Heart right ventricle (tissue), 16 donors: ENCODE measurements at regions not wholly inside any gene's neighbourhood (a gene's known extent, or its start where the extent isn't known, plus 50 kb on each side); places are given as distances from the start of the nearest gene placed in this dataset.

Experiments used
- ATAC-seq, 8 donors: fragments of 200-7000 bp; cut with Tn5 transposase; one replicate each; pipeline ENCODE4 v1.9.1; 2020; ENCODE audit warnings: mild to moderate bottlenecking in 8 of 8, moderate library complexity in 8 of 8, moderate number of reproducible peaks in 1 of 8
- DNase-seq, 2 donors: peaks; one replicate each; pipeline ENCODE4 v3.0.0-alpha.2; 2020
- H3K27ac ChIP-seq, 10 donors: fragments of 200-600 bp; sonication (generic) in 2 of 10; one replicate each; pipeline versions ENCODE4 v1.5.0 to v1.8.0; 2020 to 2022; ENCODE audit warnings: mild to moderate bottlenecking in 3 of 10
- H3K27me3 ChIP-seq, 7 donors: fragments of 200-600 bp; one replicate each; pipeline ENCODE4 v1.8.0; 2021 to 2022; ENCODE audit warnings: mild to moderate bottlenecking in 2 of 7
- H3K36me3 ChIP-seq, 9 donors: fragments of 200-600 bp; sonication (generic) in 1 of 9; one replicate each; pipeline versions ENCODE4 v1.5.0 to v1.8.0; 2020 to 2022; ENCODE audit warnings: mild to moderate bottlenecking in 2 of 9
- H3K4me1 ChIP-seq, 9 donors: fragments of 200-600 bp; sonication (generic) in 1 of 9; one replicate each; pipeline versions ENCODE4 v1.5.0 to v1.8.0; 2020 to 2022; ENCODE audit warnings: mild to moderate bottlenecking in 4 of 9
- H3K4me3 ChIP-seq, 10 donors: fragments of 200-600 bp; sonication (generic) in 2 of 10; one replicate each; pipeline versions ENCODE4 v1.5.0 to v1.8.0; 2020 to 2022; ENCODE audit warnings: mild to moderate bottlenecking in 7 of 10, moderate library complexity in 2 of 10
- H3K9me3 ChIP-seq, 11 donors: fragments of 200-600 bp in 10 of 11; sonication (generic) in 2 of 11; one replicate each; pipeline versions ENCODE4 v1.5.0 to v1.8.0; 2013 to 2022; ENCODE audit warnings: mild to moderate bottlenecking in 2 of 11, control low read depth in 1 of 11, moderate library complexity in 1 of 11
- WGBS, 2 donors: extraction: QIAGEN DNeasy Blood & Tissue Kit; methylation state at CpG; one replicate each; pipeline ENCODE4 v1.1.7; 2013; ENCODE audit warnings: inconsistent platforms in 1 of 2; 5-methylcytosine and 5-hydroxymethylcytosine counted together
- intact Hi-C, 10 donors: fragments of 100-400 bp; cut with DNase I; formaldehyde crosslinking; loops; one replicate each; pipeline versions ENCODE4 v1.11.1 to v1.14.2; 2022
- TF ChIP-seq, protein P1 (sequence below), 9 donors: fragments of 200-600 bp; sonication (generic) in 2 of 9; IDR thresholded peaks; one replicate each; pipeline versions ENCODE4 v1.5.0 to v1.8.0; 2021 to 2022; ENCODE audit warnings: antibody characterized with exemption in 9 of 9, mild to moderate bottlenecking in 5 of 9, moderate library complexity in 1 of 9
- donor health status: Arrhythmogenic right ventricular cardiomyopathy.
- donor health status: ischemic (EF 13 %, LVEDD 7.1; RV severe dilation, severe dysfunction).
- donor health status: healthy with polysubstance abuse.
- donor health status: DM: no; HTN: yes; CAD: no.
- donor health status: DM: no; HTN: no; CAD: no.
- donor health status: ischemic (EF 25% LVEDD 6.9; RV normal size, moderate dysfunction).
- donor health status: ischemic (EF 25% LVEDD 5.7; RV mildly dilated, moderate dysfunction).
- donor health status: healthy.
- donor health status: DM: yes; HTN: yes; CAD: no.
- donor health status: Ischemic cardiomyopathy.
- donor health status: ischemic (EF 35%, LVEDD 5.7; RV mildly dilated, moderate dysfunction).
- donor health status: nonischemic (EF 11% LVEDD 7.7; RV severe dilation, severe dysfunction).
- donor health status: DM: yes; HTN: yes; CAD: no.
- donor health status: PGD.
- donor health status: ischemic (EF 29% LVEDD 5.4; RV normal size, mild dysfunction).
- donor health status: nonischemic (EF 23%, LVEDD 6.1; RV moderate dilation, normal function).

DNA sequence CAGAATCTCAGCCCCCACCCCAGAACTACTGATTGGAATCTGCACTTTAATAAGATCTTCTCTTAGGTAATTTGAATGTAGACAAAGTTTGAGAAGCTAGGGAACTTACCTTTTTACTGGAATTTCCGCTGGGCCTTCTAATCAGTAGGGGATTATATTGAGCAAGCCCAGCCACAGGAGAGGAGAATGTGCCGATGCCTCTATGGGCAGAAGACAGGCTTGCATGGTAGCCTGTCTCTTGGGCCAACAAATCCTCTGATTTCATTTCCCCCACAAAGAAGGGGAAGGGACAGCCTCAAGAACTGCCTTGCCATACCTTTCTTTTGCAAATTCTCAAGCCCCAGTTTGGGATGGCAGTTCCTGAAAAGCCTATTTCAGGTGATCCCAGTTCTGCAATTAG, 163.4 kb upstream of the BDNF start:
- peaks cover 0 to 5% (median 0%) of the 10 kb centered on the region in 7 donors for H3K27me3 ChIP-seq
- no peak overlapping the region for H3K4me3 ChIP-seq
- no peaks in the 10 kb centered on the region for H3K4me1 ChIP-seq
- no peak for DNase-seq
- no peaks in the 10 kb centered on the region for H3K9me3 ChIP-seq
- WGBS, 2 donors: 86 to 90% methylated on average over 2 of the region's 2 CpGs
- no peaks in the 10 kb centered on the region for H3K36me3 ChIP-seq
- TF ChIP-seq, protein P1, sequence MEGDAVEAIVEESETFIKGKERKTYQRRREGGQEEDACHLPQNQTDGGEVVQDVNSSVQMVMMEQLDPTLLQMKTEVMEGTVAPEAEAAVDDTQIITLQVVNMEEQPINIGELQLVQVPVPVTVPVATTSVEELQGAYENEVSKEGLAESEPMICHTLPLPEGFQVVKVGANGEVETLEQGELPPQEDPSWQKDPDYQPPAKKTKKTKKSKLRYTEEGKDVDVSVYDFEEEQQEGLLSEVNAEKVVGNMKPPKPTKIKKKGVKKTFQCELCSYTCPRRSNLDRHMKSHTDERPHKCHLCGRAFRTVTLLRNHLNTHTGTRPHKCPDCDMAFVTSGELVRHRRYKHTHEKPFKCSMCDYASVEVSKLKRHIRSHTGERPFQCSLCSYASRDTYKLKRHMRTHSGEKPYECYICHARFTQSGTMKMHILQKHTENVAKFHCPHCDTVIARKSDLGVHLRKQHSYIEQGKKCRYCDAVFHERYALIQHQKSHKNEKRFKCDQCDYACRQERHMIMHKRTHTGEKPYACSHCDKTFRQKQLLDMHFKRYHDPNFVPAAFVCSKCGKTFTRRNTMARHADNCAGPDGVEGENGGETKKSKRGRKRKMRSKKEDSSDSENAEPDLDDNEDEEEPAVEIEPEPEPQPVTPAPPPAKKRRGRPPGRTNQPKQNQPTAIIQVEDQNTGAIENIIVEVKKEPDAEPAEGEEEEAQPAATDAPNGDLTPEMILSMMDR (IDR thresholded peaks at IDR 0.05): no peak
- H3K27ac ChIP-seq: no peak overlapping the region
- no peak for ATAC-seq
- intact Hi-C loops: no loop called here

DNA sequence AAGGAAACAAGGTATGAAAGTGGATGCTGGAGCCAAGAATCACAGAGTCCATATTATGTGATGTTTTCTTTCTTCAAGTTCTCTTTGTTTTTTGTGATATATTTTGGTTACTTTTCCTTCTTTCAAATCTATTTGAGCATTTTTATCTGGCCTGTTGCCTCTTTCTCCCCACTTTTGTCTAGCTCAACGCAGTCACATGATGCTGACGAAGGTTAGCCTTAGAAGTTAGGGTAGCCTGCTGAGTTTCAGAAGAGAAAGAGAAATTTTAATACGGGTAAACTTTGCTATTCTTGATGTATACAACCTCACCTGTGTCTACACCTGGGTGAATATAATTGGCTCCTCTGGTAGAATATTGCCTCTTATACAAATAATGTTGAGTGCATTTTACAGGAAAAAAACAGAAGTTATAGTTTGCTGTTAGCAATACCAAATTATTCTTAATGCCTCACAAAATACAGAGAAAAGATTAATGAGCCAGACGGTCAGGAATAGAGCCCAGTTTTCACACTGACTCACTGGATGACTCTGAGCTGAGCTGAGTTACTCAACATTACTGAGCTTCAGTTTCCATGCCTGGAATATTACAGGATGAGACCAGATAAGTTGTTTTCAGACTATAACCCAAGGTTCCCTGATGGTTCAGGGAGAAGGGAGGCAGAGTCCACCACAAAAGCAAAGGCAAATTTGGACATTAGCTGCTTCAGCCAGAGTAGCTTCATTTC, 161.6 kb upstream of the BDNF start:
- peak in 3 of 8 donors; percentile 62 to 85 (median 67) for ATAC-seq
- TF ChIP-seq, protein P1 (IDR thresholded peaks at IDR 0.05): no peak
- 53 to 78% methylated on average over 4 of the region's 4 CpGs for WGBS, 2 donors
- no peak overlapping the region for H3K27ac ChIP-seq
- peaks cover 0 to 3% (median 0%) of the 10 kb centered on the region in 7 donors for H3K27me3 ChIP-seq
- no peak overlapping the region for H3K4me3 ChIP-seq
- intact Hi-C loops: no loop called here
- no peak for DNase-seq
- no peaks in the 10 kb centered on the region for H3K4me1 ChIP-seq
- no peaks in the 10 kb centered on the region for H3K9me3 ChIP-seq
- H3K36me3 ChIP-seq: no peaks in the 10 kb centered on the region

DNA sequence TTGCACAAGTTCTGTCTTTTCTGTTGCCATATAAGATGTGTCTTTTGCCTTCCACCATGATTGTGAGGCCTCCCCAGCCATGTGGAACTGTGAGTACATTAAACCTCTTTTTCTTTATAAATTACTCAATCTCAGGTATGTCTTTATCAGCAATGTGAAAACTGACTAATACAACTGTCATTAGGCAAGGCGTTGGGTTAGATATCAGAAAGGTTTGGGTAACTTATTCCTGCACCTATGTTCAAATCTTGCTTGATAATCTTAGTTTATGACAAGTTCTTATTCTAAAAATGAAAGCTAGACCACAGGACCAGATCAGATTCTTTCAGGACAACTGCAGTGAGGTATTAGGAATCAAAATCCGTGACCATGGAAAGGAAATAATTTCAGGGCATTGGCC, 160.6 kb upstream of the BDNF start:
- DNase-seq (no peak), ATAC-seq (no peak)
- intact Hi-C loops: no loop called here
- Histone ChIP-seq H3K4me3 (no peak overlapping the region), H3K27ac (no peak overlapping the region), H3K9me3 (no peaks in the 10 kb centered on the region), H3K27me3 (no peaks in the 10 kb centered on the region), H3K4me1 (no peaks in the 10 kb centered on the region), H3K36me3 (no peaks in the 10 kb centered on the region)
- TF ChIP-seq, protein P1 (IDR thresholded peaks at IDR 0.05): no peak
- 77 to 91% methylated on average over 2 of the region's 2 CpGs for WGBS, 2 donors

DNA sequence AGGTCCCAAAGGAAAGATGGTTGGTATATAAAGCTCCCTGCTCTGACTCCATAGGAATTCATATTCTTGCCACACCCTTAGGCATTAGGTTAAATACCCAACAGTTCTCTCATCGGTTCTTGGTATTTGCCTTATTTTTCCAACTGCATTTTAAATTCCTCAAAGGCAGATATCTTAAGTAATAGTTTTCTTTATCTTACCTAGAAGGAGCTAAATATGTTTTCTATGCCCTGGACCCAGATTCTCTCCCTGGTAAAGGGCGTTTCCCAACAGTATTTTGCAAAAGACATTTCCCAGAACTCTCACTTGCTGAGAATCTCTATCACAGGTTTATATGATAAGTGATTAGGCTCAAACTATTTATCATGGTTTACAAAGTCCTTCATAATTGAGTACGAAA, 158.6 kb upstream of the BDNF start:
- Histone ChIP-seq H3K9me3 (no peaks in the 10 kb centered on the region), H3K4me1 (no peaks in the 10 kb centered on the region), H3K4me3 (no peak overlapping the region), H3K27me3 (no peaks in the 10 kb centered on the region), H3K36me3 (no peaks in the 10 kb centered on the region), H3K27ac (no peak overlapping the region)
- TF ChIP-seq, protein P1 (IDR thresholded peaks at IDR 0.05): no peak
- 77 to 84% methylated on average over 3 of the region's 3 CpGs for WGBS, 2 donors
- DNase-seq (no peak), ATAC-seq (no peak)
- intact Hi-C loops: no loop called here
